ENCODE measurements at regions not wholly inside any gene's neighbourhood (a gene's known extent, or its start where the extent isn't known, plus 50 kb on each side); places are given as distances from the start of the nearest gene placed in this dataset.

DNA sequence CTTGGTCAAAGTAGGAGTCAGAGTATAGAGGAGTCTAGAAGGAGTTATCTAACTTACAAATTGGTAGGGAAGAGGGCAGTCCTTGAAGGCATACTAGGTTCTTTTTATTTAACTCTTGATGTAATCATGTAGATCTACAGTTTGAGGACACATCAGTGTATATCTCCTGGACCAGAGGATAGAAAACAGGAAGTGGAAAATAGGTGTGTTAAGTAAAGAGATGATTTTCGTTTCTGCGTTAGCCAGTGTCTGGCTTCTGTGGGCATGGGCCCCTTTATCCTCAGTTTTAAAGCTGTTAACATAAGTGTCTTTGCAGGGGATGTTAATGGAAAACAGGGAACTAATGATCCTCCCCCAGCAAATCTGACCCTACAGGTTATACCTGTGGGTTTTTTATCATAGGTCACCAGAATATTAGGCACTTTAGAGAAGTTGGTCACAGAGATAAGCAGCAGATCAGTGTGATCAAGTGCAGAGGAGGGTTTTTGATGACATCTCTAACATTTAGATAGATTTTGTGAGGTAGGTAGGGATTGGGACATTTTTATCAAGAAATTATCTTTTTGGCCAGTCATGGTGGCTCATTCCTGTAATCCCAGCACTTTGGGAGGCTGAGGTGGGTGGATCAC lies 58.6 kb upstream of the PRSS1 start:
- DNase-seq = no peak
- Mint-ChIP-seq H3K27ac (ENCODE audit: unreplicated experiment) (no peak overlapping the region), H3K4me3 (ENCODE audit: unreplicated experiment) (no peak overlapping the region), H3K4me1 (ENCODE audit: low read depth, unreplicated experiment) (no peaks in the 10 kb centered on the region), H3K36me3 (ENCODE audit: unreplicated experiment) (no peaks in the 10 kb centered on the region), H3K27me3 (ENCODE audit: unreplicated experiment) (no peaks in the 10 kb centered on the region), H3K9me3 (ENCODE audit: unreplicated experiment) (no peaks in the 10 kb centered on the region)
- TF ChIP-seq, protein P1, sequence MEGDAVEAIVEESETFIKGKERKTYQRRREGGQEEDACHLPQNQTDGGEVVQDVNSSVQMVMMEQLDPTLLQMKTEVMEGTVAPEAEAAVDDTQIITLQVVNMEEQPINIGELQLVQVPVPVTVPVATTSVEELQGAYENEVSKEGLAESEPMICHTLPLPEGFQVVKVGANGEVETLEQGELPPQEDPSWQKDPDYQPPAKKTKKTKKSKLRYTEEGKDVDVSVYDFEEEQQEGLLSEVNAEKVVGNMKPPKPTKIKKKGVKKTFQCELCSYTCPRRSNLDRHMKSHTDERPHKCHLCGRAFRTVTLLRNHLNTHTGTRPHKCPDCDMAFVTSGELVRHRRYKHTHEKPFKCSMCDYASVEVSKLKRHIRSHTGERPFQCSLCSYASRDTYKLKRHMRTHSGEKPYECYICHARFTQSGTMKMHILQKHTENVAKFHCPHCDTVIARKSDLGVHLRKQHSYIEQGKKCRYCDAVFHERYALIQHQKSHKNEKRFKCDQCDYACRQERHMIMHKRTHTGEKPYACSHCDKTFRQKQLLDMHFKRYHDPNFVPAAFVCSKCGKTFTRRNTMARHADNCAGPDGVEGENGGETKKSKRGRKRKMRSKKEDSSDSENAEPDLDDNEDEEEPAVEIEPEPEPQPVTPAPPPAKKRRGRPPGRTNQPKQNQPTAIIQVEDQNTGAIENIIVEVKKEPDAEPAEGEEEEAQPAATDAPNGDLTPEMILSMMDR (IDR thresholded peaks at IDR 0.05; ENCODE audit: partially characterized antibody, unreplicated experiment) = no peak

DNA sequence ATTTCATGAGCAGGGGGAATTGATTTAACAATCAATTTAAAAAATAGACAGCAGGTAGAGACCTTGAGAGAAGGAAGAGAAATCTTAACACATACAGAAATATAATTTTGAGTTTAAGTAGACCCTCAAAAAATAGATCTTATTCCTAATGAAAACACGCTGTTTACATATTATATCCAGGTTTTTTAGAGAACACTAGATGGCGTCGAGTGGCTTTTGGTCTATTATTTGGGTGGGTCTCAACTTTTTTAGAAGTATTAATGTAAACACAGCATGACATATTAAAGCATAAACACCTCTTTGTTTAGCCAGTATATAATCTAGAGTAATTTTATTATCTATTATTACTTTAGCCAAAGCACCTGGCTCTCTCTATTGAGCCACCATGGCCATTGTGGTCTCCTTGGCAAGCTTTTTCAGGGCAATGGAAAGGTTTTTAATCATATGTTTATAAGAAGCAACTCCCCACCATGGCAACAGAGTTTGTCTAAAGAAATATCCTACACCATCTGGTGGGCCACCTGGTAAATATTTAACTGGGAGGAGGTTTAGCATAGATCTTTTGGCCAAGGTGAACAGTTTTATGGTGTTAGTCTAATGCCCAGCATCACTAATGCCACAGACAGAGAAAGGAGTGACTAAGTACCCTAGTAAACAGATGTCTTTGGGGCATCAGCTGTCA lies 59.7 kb upstream of the PRSS1 start:
- H3K36me3 Mint-ChIP-seq (ENCODE audit: unreplicated experiment) = no peaks in the 10 kb centered on the region
- TF ChIP-seq, protein P1 (IDR thresholded peaks at IDR 0.05; ENCODE audit: partially characterized antibody, unreplicated experiment) = no peak
- no peak overlapping the region for H3K27ac Mint-ChIP-seq (ENCODE audit: unreplicated experiment)
- H3K4me1 Mint-ChIP-seq (ENCODE audit: low read depth, unreplicated experiment) = no peaks in the 10 kb centered on the region
- H3K9me3 Mint-ChIP-seq (ENCODE audit: unreplicated experiment) = no peaks in the 10 kb centered on the region
- DNase-seq = no peak
- no peaks in the 10 kb centered on the region for H3K27me3 Mint-ChIP-seq (ENCODE audit: unreplicated experiment)
- no peak overlapping the region for H3K4me3 Mint-ChIP-seq (ENCODE audit: unreplicated experiment)

DNA sequence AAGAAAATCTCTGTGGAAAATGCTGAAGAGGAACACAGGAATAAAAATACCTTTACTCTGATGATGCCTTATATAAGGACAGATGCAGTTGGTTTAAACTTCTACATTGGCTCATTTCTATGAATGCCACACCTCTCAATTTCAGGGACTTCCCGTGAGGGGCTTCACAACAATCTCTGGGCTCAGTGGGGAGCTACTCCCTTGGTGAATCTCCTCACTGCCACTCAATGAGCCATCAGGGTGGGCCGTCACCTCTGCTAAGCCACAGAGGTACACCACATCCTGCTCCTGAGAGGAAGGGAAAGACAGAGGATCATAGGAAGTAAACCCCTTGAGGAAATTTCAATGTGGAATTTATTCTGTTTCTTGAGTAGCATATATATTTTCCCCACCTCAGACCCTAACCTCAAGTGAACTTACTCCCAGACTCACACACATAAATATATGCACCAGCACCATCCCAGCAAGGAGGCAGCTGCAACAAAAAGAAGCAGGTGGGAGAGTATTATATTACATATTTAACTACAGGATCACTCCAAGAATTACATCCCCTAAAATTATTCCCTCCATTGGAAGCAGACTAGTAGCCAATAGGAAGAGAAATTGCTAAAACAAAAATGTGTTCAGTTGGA lies 63.3 kb upstream of the PRSS1 start:
- Mint-ChIP-seq H3K4me3 (ENCODE audit: unreplicated experiment) (no peak overlapping the region), H3K36me3 (ENCODE audit: unreplicated experiment) (no peaks in the 10 kb centered on the region), H3K27me3 (ENCODE audit: unreplicated experiment) (no peaks in the 10 kb centered on the region), H3K9me3 (ENCODE audit: unreplicated experiment) (no peaks in the 10 kb centered on the region), H3K27ac (ENCODE audit: unreplicated experiment) (no peak overlapping the region), H3K4me1 (ENCODE audit: low read depth, unreplicated experiment) (no peaks in the 10 kb centered on the region)
- TF ChIP-seq, protein P1 (IDR thresholded peaks at IDR 0.05; ENCODE audit: partially characterized antibody, unreplicated experiment) = no peak
- no peak for DNase-seq

DNA sequence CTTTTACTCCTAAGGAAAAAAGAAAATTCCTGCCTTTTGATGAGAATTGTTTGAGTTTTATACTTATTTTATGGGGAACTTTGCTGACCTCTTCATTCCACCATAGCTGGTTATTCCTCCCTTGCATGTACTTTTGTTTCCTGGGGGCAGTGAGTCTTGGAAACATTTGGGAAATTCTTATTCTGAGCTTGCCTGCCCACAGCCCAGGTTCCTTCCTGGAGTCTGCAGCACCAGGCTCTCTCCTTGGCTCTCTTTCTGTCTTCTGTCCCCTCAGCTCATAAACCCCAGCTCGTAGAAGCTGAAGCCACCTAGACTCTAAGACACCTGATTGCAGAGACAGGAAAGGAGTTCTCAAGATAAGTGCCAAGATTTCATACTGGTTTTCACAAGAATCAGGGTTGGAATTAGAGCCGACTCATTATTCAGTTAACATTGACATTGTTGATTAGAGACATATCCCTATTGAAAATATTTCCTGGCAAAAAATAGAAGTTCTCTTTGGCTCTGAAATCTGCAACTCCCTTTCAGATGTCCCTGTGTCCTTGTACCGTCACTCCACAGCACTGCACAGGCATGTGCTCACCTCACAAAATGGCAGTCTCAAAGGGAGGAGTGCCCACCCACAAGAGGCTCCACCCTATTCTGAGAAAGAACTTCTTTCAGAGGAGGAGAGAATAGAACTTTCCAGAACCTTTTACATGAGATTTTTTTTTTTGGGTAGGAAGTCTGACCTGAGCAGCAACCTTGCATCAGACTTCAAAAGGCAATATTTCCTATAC lies 67.8 kb upstream of the PRSS1 start:
- no peak overlapping the region for H3K27ac Mint-ChIP-seq (ENCODE audit: unreplicated experiment)
- peaks cover 2% of the 10 kb centered on the region for H3K9me3 Mint-ChIP-seq (ENCODE audit: unreplicated experiment)
- H3K4me3 Mint-ChIP-seq (ENCODE audit: unreplicated experiment) = no peak overlapping the region
- TF ChIP-seq, protein P1 (IDR thresholded peaks at IDR 0.05; ENCODE audit: partially characterized antibody, unreplicated experiment) = no peak
- no peaks in the 10 kb centered on the region for H3K4me1 Mint-ChIP-seq (ENCODE audit: low read depth, unreplicated experiment)
- H3K36me3 Mint-ChIP-seq (ENCODE audit: unreplicated experiment) = no peaks in the 10 kb centered on the region
- no peak for DNase-seq
- H3K27me3 Mint-ChIP-seq (ENCODE audit: unreplicated experiment) = peaks cover 4% of the 10 kb centered on the region
